DOHH2 (cell line): ENCODE measurements at regions not wholly inside any gene's neighbourhood (a gene's known extent, or its start where the extent isn't known, plus 50 kb on each side); places are given as distances from the start of the nearest gene placed in this dataset.

Experiments used
- CTCF ChIP-seq: fragments of 200-600 bp; sonication (generic); IDR thresholded peaks from one replicate; pipeline ENCODE4 v1.5.1; 2014; ENCODE audit warnings: antibody characterized with exemption, mild to moderate bottlenecking, low read depth, low read length; ENCODE audit not compliant: poor library complexity, severe bottlenecking
- EZH2phosphoT487 ChIP-seq: fragments of 200-600 bp; sonication (generic); IDR thresholded peaks from 2 replicates; pipeline ENCODE4 v1.6.1; 2017; ENCODE audit warnings: borderline replicate concordance, mild to moderate bottlenecking, antibody characterized with exemption, low read length, moderate library complexity, mixed read lengths

DNA sequence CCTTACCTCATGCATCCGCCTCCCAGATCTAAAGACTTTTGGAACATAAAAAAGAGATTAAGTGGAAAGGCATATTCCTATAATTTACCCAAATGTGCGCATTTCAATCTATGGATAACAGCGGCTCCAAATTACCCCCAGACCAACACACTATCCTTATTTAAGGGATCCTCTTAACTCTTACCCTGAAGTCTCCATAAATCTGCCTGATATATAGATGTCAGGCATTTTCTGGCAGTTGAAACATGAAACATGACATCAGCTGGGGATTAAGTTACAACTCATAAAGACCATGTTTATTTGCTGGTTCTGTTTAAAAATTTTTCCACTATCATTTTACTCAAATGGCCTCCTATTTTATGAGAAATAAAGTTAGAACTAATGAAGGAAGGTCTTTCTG lies 478.5 kb upstream of the SALL1 start:
- TF ChIP-seq CTCF (no peak), EZH2phosphoT487 (no peak)
